Transverse colon (tissue), 4 donors: ENCODE measurements at regions not wholly inside any gene's neighbourhood (a gene's known extent, or its start where the extent isn't known, plus 50 kb on each side); places are given as distances from the start of the nearest gene placed in this dataset.

Experiments used
- CTCF ChIP-seq, 5 experiments: fragments of 200-600 bp in 3 of 5; fragments of 450-650 bp in 2 of 5; sonication (generic) in 3 of 5; IDR thresholded peaks; 1 replicate in 2 of 5; 2 replicates in 3 of 5; pipeline ENCODE4 v1.5.1; 2016 to 2017; ENCODE audit warnings: antibody characterized with exemption in 5 of 5, inconsistent platforms in 3 of 5, mild to moderate bottlenecking in 2 of 5, moderate library complexity in 1 of 5
- EP300 ChIP-seq: sonication (generic); formaldehyde crosslinking; IDR thresholded peaks from one replicate; pipeline ENCODE4 v1.6.1; 2017; ENCODE audit warnings: antibody characterized with exemption, low read depth
- POLR2A ChIP-seq: fragments of 450-650 bp; IDR thresholded peaks from one replicate; pipeline ENCODE4 v1.6.1; 2016; ENCODE audit warnings: antibody characterized with exemption, mild to moderate bottlenecking, moderate library complexity
- POLR2AphosphoS5 ChIP-seq, 3 donors: sonication (generic); formaldehyde crosslinking; IDR thresholded peaks; one replicate each; pipeline ENCODE4 v1.6.1; 2016; ENCODE audit warnings: antibody characterized with exemption in 3 of 3

- no peak for TF ChIP-seq CTCF (IDR thresholded peaks at IDR 0.05)
- TF ChIP-seq POLR2A: no peak
- TF ChIP-seq EP300: no peak
- TF ChIP-seq POLR2AphosphoS5 (IDR thresholded peaks at IDR 0.05): no peak
These were observed 260.1 kb upstream of the PODXL start for GRCh38 chr7:131816391-131817007.
